ENCODE measurements at regions not wholly inside any gene's neighbourhood (a gene's known extent, or its start where the extent isn't known, plus 50 kb on each side); places are given as distances from the start of the nearest gene placed in this dataset.

DNA sequence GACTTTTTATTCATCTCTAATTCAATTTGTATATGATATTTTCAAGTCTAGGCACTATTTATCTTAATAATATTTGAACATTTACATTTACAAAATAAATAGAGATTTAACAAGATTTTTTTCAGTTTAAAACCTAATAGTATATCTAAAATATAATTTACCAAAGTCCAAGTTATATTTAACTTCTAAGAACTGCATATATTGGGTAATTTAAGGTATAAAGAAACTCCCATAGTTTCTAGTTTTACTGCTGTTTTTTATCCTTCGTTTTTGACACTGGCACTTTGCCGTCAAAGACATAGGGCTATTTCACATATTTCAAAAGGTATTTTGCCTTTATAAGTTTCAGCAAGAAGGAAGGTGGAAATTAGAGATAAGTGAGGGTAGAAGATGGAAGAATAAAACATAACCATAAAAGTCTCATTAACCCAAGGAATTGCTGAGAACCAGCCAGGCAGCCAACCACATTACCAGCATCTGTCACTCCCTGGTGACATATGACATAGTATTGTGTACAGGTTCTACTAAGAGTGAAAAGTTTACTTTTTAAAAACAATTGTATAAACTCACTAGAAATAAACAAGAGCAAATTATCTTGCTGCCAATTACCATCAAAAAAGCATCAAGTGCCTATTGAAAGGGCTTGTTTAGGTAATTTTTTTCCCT lies 251.5 kb downstream of the NSUN3 start:
- ATAC-seq (ENCODE audit: low read depth) = no peak
- Mint-ChIP-seq H3K27ac (no peak overlapping the region), H3K4me3 (no peak overlapping the region), H3K9me3 (no peaks in the 10 kb centered on the region), H3K4me1 (no peaks in the 10 kb centered on the region), H3K36me3 (no peaks in the 10 kb centered on the region), H3K27me3 (no peaks in the 10 kb centered on the region)
- POLR2A ChIA-PET = no interaction called here
- DNase-seq = no peak

DNA sequence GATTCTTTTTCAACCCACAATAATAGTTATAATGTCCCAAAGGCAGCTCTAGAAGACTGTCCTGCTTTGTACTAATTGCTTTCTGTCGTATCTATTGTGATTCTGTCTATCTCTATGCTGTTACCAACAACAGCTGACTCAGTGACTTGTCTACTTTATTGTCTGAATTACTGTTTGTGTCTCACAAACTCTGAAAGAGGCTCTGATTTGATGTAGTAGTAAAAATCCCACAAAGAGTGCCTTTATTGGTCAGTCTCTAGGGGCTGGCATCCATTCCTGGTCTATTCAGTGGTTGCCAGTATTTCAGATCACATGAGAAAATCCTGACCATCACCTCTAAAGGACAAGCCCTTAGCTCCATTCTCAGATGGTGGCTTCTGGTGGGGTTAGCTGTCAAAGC lies 254.2 kb downstream of the NSUN3 start:
- Mint-ChIP-seq H3K4me1 (no peaks in the 10 kb centered on the region), H3K27ac (no peak overlapping the region), H3K36me3 (no peaks in the 10 kb centered on the region), H3K27me3 (no peaks in the 10 kb centered on the region), H3K4me3 (no peak overlapping the region), H3K9me3 (peaks cover 2% of the 10 kb centered on the region)
- DNase-seq (no peak), ATAC-seq (ENCODE audit: low read depth) (no peak)
- POLR2A ChIA-PET = no interaction called here

DNA sequence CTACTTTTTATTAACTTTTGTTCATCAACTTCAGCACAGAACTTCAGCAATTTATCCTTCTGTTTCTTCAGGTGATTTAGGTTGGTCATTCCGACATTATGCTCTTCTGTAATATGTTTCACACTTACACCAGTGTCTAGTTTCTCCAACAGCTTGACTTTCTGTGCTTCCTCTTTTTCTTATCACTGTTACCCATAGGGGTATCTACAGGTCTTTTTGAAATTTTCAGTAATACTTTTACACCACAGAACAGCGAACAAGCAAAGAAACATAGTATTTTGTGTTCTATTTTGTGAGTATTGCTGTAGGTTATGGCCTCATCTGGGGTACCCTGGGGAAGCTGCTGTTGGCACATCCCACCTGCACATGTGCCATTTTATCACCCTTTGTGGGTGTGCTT lies 260.7 kb downstream of the NSUN3 start:
- H3K9me3 Mint-ChIP-seq = peaks cover 6% of the 10 kb centered on the region
- no peak overlapping the region for H3K4me3 Mint-ChIP-seq
- H3K27me3 Mint-ChIP-seq = no peaks in the 10 kb centered on the region
- DNase-seq (no peak), ATAC-seq (ENCODE audit: low read depth) (no peak)
- H3K36me3 Mint-ChIP-seq = no peaks in the 10 kb centered on the region
- H3K4me1 Mint-ChIP-seq = no peaks in the 10 kb centered on the region
- POLR2A ChIA-PET = no interaction called here
- H3K27ac Mint-ChIP-seq = no peak overlapping the region

DNA sequence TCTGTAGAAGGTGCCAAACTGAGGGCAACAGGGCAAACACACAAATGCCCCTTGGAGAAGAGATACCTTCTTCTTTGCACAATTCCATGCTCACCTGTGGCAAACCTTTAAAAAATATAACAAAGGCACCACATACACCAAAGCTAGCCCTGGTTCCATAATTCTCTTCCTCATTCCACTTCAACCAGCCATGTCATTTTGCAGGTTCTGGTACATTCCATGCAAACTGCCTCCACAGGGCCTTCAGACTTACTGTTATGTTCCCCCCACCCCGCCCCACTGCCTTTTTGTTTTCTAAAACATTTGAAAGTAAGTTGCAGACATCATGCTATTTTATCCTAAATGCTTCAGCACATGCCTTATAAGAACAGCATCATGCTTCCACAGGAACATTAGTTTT lies 269.0 kb downstream of the NSUN3 start:
- H3K4me1 Mint-ChIP-seq = no peaks in the 10 kb centered on the region
- no peak overlapping the region for H3K27ac Mint-ChIP-seq
- ATAC-seq (ENCODE audit: low read depth) (no peak), DNase-seq (no peak)
- peaks cover 2% of the 10 kb centered on the region for H3K9me3 Mint-ChIP-seq
- POLR2A ChIA-PET = no interaction called here
- no peak overlapping the region for H3K4me3 Mint-ChIP-seq
- no peaks in the 10 kb centered on the region for H3K36me3 Mint-ChIP-seq
- H3K27me3 Mint-ChIP-seq = no peaks in the 10 kb centered on the region

DNA sequence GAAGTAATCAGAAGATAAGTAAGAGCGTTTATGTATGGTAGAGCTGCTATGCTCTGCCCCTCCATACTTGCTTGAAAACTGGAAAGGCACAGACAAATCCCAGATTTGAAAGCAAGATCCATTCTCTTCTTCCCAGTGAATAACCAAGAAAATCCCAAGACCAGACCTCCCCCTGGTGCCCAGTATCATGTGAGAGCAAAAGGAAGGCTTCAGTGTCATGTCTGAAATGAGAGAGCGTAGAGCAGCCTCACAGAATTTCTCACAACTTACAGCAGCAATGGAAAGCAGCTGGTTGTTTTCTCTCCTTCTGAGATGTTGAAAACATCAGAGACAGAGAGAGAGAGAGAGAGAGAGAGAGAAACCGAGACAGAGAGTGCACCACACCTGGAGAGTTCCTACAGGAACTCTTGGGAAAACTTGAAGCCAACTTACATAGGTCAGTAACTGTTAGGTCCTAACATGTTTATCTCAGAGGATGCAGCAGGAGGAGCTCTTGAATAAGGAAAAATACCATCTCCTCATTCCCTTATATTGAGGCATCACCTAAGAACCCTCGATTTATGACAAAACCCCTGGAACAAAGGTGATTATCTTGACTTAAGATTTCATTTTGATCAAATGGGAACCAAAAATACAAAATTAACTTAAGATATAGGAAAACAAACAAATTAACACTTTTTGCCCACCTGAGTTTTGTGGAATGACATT lies 273.3 kb downstream of the NSUN3 start:
- H3K36me3 Mint-ChIP-seq = no peaks in the 10 kb centered on the region

DNA sequence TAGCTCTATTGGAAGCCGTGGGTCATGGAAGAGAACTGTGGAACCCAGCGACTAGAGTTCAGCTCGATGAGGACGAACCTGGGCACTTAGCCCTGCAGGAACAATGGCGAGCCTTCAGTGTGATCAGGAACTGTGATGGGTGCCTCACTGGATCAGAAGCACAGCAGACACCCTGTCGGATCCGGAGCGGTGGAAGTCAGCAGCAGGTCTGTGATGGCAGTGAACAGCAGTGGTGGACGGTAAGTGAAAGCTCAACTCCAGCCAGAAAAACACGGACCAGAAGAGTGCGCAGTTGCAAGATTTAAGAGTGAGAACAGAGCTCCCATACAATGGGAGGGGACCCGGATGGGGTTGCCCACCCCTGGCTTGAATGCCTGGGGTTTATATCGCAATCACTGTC lies 282.2 kb downstream of the NSUN3 start:
- POLR2A ChIA-PET = no interaction called here

More for the DNA sequence above, 273.3 kb downstream of the NSUN3 start:
- POLR2A ChIA-PET = no interaction called here
- Mint-ChIP-seq H3K27ac (no peak overlapping the region), H3K4me1 (no peaks in the 10 kb centered on the region), H3K27me3 (no peaks in the 10 kb centered on the region), H3K4me3 (no peak overlapping the region), H3K9me3 (no peaks in the 10 kb centered on the region)
- DNase-seq (no peak), ATAC-seq (ENCODE audit: low read depth) (no peak)

DNA sequence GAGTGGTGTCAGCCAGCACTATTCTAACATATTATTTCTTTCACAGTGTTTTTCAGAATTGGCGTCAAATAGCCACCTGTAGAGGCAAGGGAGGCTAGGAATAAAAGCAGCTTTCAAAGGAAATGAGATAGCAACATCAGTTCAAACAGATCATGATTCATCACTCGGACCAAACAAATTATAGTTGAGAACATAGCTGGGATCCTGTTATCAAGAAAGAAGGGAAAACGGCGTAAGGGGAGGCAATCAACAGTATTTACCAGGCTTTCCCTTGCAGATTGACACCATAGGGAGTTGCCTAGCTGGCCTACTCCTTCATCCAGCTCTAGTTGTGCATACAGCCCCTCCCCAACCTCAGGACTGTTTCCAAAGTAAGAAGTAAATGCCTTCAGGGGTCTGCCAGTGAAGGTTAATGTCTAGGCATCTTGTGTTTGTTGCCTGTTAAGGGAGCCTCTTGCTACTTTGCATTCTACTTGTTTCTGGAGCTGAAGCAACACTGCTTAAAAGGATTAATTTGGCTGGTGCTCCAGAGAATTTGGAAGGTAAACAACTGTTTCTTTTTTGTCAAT lies 286.5 kb downstream of the NSUN3 start:
- POLR2A ChIA-PET = no interaction called here
- Mint-ChIP-seq H3K4me1 (no peaks in the 10 kb centered on the region), H3K4me3 (no peak overlapping the region), H3K27ac (no peak overlapping the region), H3K9me3 (no peaks in the 10 kb centered on the region), H3K36me3 (no peaks in the 10 kb centered on the region), H3K27me3 (no peaks in the 10 kb centered on the region)
- ATAC-seq (ENCODE audit: low read depth) = no peak
- no peak for DNase-seq

More for the DNA sequence above, 282.2 kb downstream of the NSUN3 start:
- no peak overlapping the region for H3K27ac Mint-ChIP-seq
- H3K9me3 Mint-ChIP-seq = no peaks in the 10 kb centered on the region
- H3K4me3 Mint-ChIP-seq = no peak overlapping the region
- H3K4me1 Mint-ChIP-seq = no peaks in the 10 kb centered on the region
- no peaks in the 10 kb centered on the region for H3K36me3 Mint-ChIP-seq
- H3K27me3 Mint-ChIP-seq = no peaks in the 10 kb centered on the region
- ATAC-seq (ENCODE audit: low read depth) = no peak
- DNase-seq = no peak

DNA sequence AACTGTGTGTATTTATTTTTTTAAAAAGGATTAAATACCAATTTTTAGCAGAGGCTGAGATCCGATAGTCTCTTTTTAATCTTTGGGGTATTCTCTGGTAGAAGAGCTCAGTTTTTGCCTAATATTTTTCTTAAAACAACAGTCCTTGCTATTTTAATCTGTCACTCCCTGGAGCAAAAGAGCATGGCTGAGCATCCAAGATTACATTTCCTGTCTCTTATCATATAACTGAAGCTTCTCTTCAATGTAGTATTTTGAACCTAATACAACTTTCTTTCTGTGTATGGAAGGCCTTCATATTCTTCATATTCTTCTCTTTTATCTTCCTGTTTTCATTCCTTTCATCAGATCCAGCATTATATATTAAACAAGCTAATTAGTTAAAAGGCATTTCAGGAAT lies 293.7 kb downstream of the NSUN3 start:
- Mint-ChIP-seq H3K27me3 (no peaks in the 10 kb centered on the region), H3K4me1 (no peaks in the 10 kb centered on the region), H3K36me3 (no peaks in the 10 kb centered on the region), H3K9me3 (no peaks in the 10 kb centered on the region), H3K27ac (no peak overlapping the region), H3K4me3 (no peak overlapping the region)
- ATAC-seq (ENCODE audit: low read depth) = no peak
- POLR2A ChIA-PET = no interaction called here
- DNase-seq = no peak

DNA sequence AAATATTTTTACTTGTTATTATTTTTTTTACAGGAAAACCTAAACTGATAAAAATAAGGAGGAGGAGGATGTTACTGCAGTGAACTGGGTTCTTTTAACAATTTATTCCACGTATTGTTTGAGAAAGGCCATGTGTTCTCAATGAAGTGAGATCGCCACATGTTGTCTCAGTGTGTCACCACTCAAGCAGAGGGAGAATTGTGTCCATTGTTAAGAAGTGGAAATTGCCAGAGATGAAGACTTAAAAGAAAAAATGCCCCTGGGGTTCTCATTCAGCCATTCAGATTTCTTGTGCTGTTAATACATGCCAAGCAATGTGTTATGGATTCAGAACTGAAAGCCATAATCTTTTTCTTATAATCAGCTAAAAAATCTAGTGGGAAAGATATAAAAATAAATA lies 297.1 kb downstream of the NSUN3 start:
- Mint-ChIP-seq H3K36me3 (no peaks in the 10 kb centered on the region), H3K9me3 (no peaks in the 10 kb centered on the region), H3K4me3 (no peak overlapping the region), H3K4me1 (no peaks in the 10 kb centered on the region), H3K27me3 (no peaks in the 10 kb centered on the region), H3K27ac (no peak overlapping the region)
- ATAC-seq (ENCODE audit: low read depth) = no peak
- no peak for DNase-seq
- POLR2A ChIA-PET = no interaction called here

DNA sequence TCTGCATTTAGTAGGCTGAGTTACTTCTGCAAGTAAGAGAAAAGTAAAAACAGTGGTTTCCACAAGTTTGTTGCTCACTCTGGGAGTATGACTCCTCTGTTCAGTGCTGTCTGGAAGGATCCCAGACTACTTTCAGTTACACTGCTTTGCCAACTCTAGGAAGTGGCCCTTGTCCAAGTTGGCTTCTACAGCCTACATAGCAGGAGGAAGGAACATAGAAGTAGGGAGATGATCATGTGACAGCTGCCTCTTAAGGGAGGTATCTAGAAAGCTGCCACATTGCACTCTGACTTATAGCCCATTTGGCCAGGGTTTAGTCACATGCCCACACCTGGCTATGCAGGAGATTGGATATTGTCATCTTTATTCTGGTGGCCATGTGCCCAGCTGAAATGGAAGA lies 298.1 kb downstream of the NSUN3 start:
- H3K36me3 Mint-ChIP-seq = no peaks in the 10 kb centered on the region
- peaks cover 3% of the 10 kb centered on the region for H3K9me3 Mint-ChIP-seq
- DNase-seq = no peak
- no peak overlapping the region for H3K4me3 Mint-ChIP-seq
- H3K27me3 Mint-ChIP-seq = no peaks in the 10 kb centered on the region
- H3K27ac Mint-ChIP-seq = no peak overlapping the region
- H3K4me1 Mint-ChIP-seq = no peaks in the 10 kb centered on the region
- no peak for ATAC-seq (ENCODE audit: low read depth)
- POLR2A ChIA-PET = no interaction called here

DNA sequence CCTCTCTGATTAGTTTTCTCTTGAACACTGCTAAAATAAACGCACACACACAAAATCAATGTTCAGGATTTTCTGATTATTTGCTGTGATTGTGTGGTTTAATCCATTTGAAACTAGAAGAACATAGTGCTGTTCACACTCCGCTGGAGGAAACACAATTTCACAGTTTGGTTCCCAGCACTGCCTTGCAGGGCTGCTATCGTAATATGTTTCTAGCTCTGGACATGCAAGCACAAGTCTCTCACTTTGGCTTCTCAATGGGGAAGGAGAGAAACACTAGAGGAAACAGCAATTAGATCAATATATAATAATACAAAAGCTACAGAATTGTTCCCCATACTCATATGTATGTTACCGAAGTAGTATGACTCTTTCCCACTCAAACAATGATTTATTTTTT lies 299.5 kb downstream of the NSUN3 start:
- no peak for ATAC-seq (ENCODE audit: low read depth)
- H3K4me1 Mint-ChIP-seq = no peaks in the 10 kb centered on the region
- no peak overlapping the region for H3K4me3 Mint-ChIP-seq
- H3K9me3 Mint-ChIP-seq = peaks cover 3% of the 10 kb centered on the region
- no peaks in the 10 kb centered on the region for H3K27me3 Mint-ChIP-seq
- POLR2A ChIA-PET = no interaction called here
- no peak for DNase-seq
- no peak overlapping the region for H3K27ac Mint-ChIP-seq
- no peaks in the 10 kb centered on the region for H3K36me3 Mint-ChIP-seq

DNA sequence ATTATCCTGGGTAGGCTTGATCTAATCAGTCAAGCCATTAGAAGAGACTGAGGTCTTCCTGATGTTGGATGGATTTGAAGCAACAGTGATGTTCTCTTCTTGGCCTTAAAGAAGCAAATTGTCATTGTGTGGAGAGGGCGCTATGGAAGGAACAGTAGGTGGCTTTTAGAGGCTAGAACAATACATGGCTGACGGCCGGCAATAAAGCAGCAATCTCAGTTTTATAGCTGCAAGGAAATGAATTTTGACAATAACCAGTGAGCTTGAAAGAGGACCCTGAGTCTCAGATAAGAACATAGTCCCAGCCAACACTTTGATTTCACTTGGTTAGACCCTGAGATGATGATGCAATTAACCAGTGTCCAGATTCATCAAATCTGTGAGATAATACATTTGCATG lies 302.1 kb downstream of the NSUN3 start:
- Mint-ChIP-seq H3K9me3 (peaks cover 5% of the 10 kb centered on the region), H3K27ac (no peak overlapping the region), H3K27me3 (no peaks in the 10 kb centered on the region), H3K4me3 (no peak overlapping the region), H3K4me1 (no peaks in the 10 kb centered on the region), H3K36me3 (no peaks in the 10 kb centered on the region)
- DNase-seq (no peak), ATAC-seq (ENCODE audit: low read depth) (no peak)
- POLR2A ChIA-PET = no interaction called here

DNA sequence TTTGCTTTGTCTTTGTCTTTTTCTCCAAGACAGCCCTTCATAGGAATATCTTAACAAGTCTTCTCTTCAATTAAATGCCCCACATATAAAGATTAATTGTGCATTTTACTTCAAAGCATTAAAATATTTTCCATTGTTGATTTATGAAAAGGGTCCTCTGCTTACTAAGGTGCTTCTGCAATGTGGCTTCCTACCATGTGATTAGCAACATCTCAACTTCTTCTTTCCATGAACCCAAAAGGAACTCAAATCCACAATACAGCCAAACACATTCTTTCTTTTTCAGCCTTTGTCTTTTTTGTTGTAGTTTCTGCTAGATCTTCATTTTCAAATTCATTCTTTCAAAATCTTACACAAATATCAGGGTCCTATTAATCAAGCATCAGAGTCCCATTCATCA lies 309.2 kb downstream of the NSUN3 start:
- no peaks in the 10 kb centered on the region for H3K36me3 Mint-ChIP-seq
- no peak for DNase-seq
- ATAC-seq (ENCODE audit: low read depth) = no peak
- peaks cover 4% of the 10 kb centered on the region for H3K9me3 Mint-ChIP-seq
- H3K27ac Mint-ChIP-seq = no peak overlapping the region
- no peaks in the 10 kb centered on the region for H3K4me1 Mint-ChIP-seq
- POLR2A ChIA-PET = no interaction called here
- H3K4me3 Mint-ChIP-seq = no peak overlapping the region
- no peaks in the 10 kb centered on the region for H3K27me3 Mint-ChIP-seq

DNA sequence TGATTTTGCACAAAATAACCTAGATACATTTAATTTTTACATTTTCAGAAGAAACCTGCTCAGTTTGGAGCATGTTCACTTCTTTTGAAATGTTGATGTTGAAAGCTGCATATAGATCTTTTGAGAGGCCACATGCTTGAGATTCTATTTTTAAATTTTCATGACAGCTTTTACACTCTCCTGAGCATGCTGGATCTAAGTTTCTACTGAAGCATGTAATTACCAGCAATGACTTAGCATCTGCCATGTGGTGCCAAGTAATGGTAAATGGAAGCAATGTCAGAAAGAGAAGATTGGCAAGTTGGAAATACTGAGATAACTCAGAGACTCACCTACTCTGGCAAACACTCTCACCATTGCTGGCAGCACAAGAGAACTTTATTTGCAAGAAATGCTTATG lies 310.6 kb downstream of the NSUN3 start:
- DNase-seq (no peak), ATAC-seq (ENCODE audit: low read depth) (no peak)
- no peaks in the 10 kb centered on the region for H3K36me3 Mint-ChIP-seq
- peaks cover 4% of the 10 kb centered on the region for H3K9me3 Mint-ChIP-seq
- H3K4me1 Mint-ChIP-seq = no peaks in the 10 kb centered on the region
- H3K4me3 Mint-ChIP-seq = no peak overlapping the region
- no peaks in the 10 kb centered on the region for H3K27me3 Mint-ChIP-seq
- POLR2A ChIA-PET = no interaction called here
- H3K27ac Mint-ChIP-seq = no peak overlapping the region

Measured in activated naive CD8-positive, alpha-beta T cell treated with anti-CD3 and anti-CD28 coated beads, Interleukin-2, amount 10 ng/mL, durations not matched to agents 7 days and 5 days (primary cell).